Left lung (tissue), 4 donors: ENCODE measurements at regions not wholly inside any gene's neighbourhood (a gene's known extent, or its start where the extent isn't known, plus 50 kb on each side); places are given as distances from the start of the nearest gene placed in this dataset.

ENCODE experiments used
- ATAC-seq: fragments of 200-7000 bp; cut with Tn5 transposase; one replicate; pipeline ENCODE4 v1.9.1; 2020; ENCODE audit warnings: moderate library complexity
- DNase-seq, 4 donors: peaks; one replicate each; pipeline ENCODE4 v3.0.0-alpha.2; 2013 to 2020
- H3K27ac ChIP-seq, 2 donors: fragments of 200-600 bp; sonication (generic) in 1 of 2; one replicate each; pipeline versions ENCODE4 v1.5.0 to v1.8.0; 2020 to 2021
- H3K27me3 ChIP-seq, 2 donors: fragments of 200-600 bp; sonication (generic) in 1 of 2; one replicate each; pipeline versions ENCODE4 v1.5.0 to v1.8.0; 2020 to 2021
- H3K36me3 ChIP-seq, 2 donors: fragments of 200-600 bp; sonication (generic) in 1 of 2; one replicate each; pipeline versions ENCODE4 v1.5.0 to v1.8.0; 2020 to 2021
- H3K4me1 ChIP-seq, 2 donors: fragments of 200-600 bp; one replicate each; pipeline ENCODE4 v1.8.0; 2021
- H3K4me3 ChIP-seq, 2 donors: fragments of 200-600 bp; sonication (generic) in 1 of 2; one replicate each; pipeline versions ENCODE4 v1.5.0 to v1.8.0; 2020 to 2021; ENCODE audit warnings: mild to moderate bottlenecking in 1 of 2
- H3K9me3 ChIP-seq, 2 donors: fragments of 200-600 bp; sonication (generic) in 1 of 2; one replicate each; pipeline versions ENCODE4 v1.5.0 to v1.8.0; 2020 to 2021
- CTCF ChIP-seq, 2 donors: fragments of 200-600 bp; sonication (generic) in 1 of 2; IDR thresholded peaks; one replicate each; pipeline versions ENCODE4 v1.5.0 to v1.8.0; 2021; ENCODE audit warnings: antibody characterized with exemption in 2 of 2
- intact Hi-C, 2 donors: fragments of 100-400 bp; cut with DNase I; formaldehyde crosslinking; loops; one replicate each; pipeline versions ENCODE4 v1.11.2 to v1.14.2; 2022
- donor health status: DM: no; HTN: yes; CAD: no.
- donor health status: DM: no; HTN: no; CAD: no.

- Histone ChIP-seq H3K9me3 (no peaks in the 10 kb centered on the region), H3K27me3 (no peaks in the 10 kb centered on the region), H3K36me3 (no peaks in the 10 kb centered on the region), H3K4me3 (no peak overlapping the region), H3K4me1 (no peaks in the 10 kb centered on the region), H3K27ac (no peak overlapping the region)
- ATAC-seq (no peak), DNase-seq (no peak)
- TF ChIP-seq CTCF (IDR thresholded peaks at IDR 0.05) = no peak
- intact Hi-C loops = no loop called here
Observed at GRCh38 chr4:124290678-124291077, 421.9 kb downstream of the ANKRD50 start.

- TF ChIP-seq CTCF (IDR thresholded peaks at IDR 0.05) = no peak
- no peaks in the 10 kb centered on the region for H3K27me3 ChIP-seq
- no peak overlapping the region for H3K4me3 ChIP-seq
- no peaks in the 10 kb centered on the region for H3K36me3 ChIP-seq
- intact Hi-C loops = no loop called here
- no peak overlapping the region for H3K27ac ChIP-seq
- H3K4me1 ChIP-seq = no peaks in the 10 kb centered on the region
- DNase-seq (no peak), ATAC-seq (no peak)
- no peaks in the 10 kb centered on the region for H3K9me3 ChIP-seq
Observed at GRCh38 chr4:124295413-124295812, 417.1 kb downstream of the ANKRD50 start.

- no peak for TF ChIP-seq CTCF (IDR thresholded peaks at IDR 0.05)
Observed at GRCh38 chr4:124304941-124305340, 407.6 kb downstream of the ANKRD50 start.

GRCh38 chr4:124306352-124306751 is 406.2 kb downstream of the ANKRD50 start:
- H3K27ac ChIP-seq = no peak overlapping the region
- H3K36me3 ChIP-seq = no peaks in the 10 kb centered on the region
- no peak for TF ChIP-seq CTCF (IDR thresholded peaks at IDR 0.05)
- H3K4me1 ChIP-seq = no peaks in the 10 kb centered on the region
- no peak overlapping the region for H3K4me3 ChIP-seq
- intact Hi-C loops = no loop called here
- peak; percentile 93 for ATAC-seq
- H3K9me3 ChIP-seq = no peaks in the 10 kb centered on the region
- DNase-seq = no peak
- H3K27me3 ChIP-seq = no peaks in the 10 kb centered on the region

More at GRCh38 chr4:124304941-124305340, 407.6 kb downstream of the ANKRD50 start:
- H3K4me1 ChIP-seq = no peaks in the 10 kb centered on the region
- H3K27ac ChIP-seq = no peak overlapping the region
- no peaks in the 10 kb centered on the region for H3K27me3 ChIP-seq
- no peaks in the 10 kb centered on the region for H3K9me3 ChIP-seq
- DNase-seq = no peak
- no peak overlapping the region for H3K4me3 ChIP-seq
- intact Hi-C loops = no loop called here
- ATAC-seq = no peak
- H3K36me3 ChIP-seq = no peaks in the 10 kb centered on the region

GRCh38 chr4:124307143-124307542 is 405.4 kb downstream of the ANKRD50 start:
- Histone ChIP-seq H3K9me3 (no peaks in the 10 kb centered on the region), H3K27me3 (no peaks in the 10 kb centered on the region), H3K27ac (no peak overlapping the region), H3K36me3 (no peaks in the 10 kb centered on the region), H3K4me3 (no peak overlapping the region), H3K4me1 (no peaks in the 10 kb centered on the region)
- intact Hi-C loops = no loop called here
- no peak for TF ChIP-seq CTCF (IDR thresholded peaks at IDR 0.05)
- DNase-seq (no peak), ATAC-seq (no peak)
